Karpas-422 (cell line): ENCODE measurements at regions not wholly inside any gene's neighbourhood (a gene's known extent, or its start where the extent isn't known, plus 50 kb on each side); places are given as distances from the start of the nearest gene placed in this dataset.

ENCODE experiments used
- DNase-seq: peaks from one replicate; pipeline ENCODE4 v3.0.0-alpha.2; 2015
- H2AFZ ChIP-seq: fragments of 200-600 bp; sonication (generic); 2 replicates; pipeline ENCODE4 v1.6.1; 2014; ENCODE audit warnings: antibody characterized with exemption, low read length, mixed read lengths
- H3K27ac ChIP-seq: fragments of 200-600 bp; sonication (generic); 2 replicates; pipeline ENCODE4 v1.5.1; 2014; ENCODE audit warnings: mild to moderate bottlenecking, low read length, moderate library complexity
- H3K27me3 ChIP-seq: fragments of 200-600 bp; sonication (generic); 2 replicates; pipeline ENCODE4 v1.6.1; 2014; ENCODE audit warnings: low read length, mixed read lengths
- H3K36me3 ChIP-seq: fragments of 200-600 bp; sonication (generic); 2 replicates; pipeline ENCODE4 v1.6.1; 2014; ENCODE audit warnings: low read length, mixed read lengths; ENCODE audit not compliant: insufficient read depth
- H3K4me1 ChIP-seq: fragments of 200-600 bp; sonication (generic); 2 replicates; pipeline ENCODE4 v1.6.1; 2014; ENCODE audit warnings: mild to moderate bottlenecking, low read length, mixed read lengths
- H3K4me2 ChIP-seq: fragments of 200-600 bp; sonication (generic); 2 replicates; pipeline ENCODE4 v1.6.1; 2014; ENCODE audit warnings: low read length, low read depth, mild to moderate bottlenecking; ENCODE audit not compliant: poor library complexity, severe bottlenecking
- H3K4me3 ChIP-seq: fragments of 200-600 bp; sonication (generic); 2 replicates; pipeline ENCODE4 v1.5.1; 2014; ENCODE audit warnings: mild to moderate bottlenecking, antibody characterized with exemption, low read length, mixed read lengths
- H3K79me2 ChIP-seq: fragments of 200-600 bp; sonication (generic); 2 replicates; pipeline ENCODE4 v1.6.1; 2014; ENCODE audit warnings: mild to moderate bottlenecking, low read length, mixed read lengths
- H3K9ac ChIP-seq: fragments of 200-600 bp; sonication (generic); 2 replicates; pipeline ENCODE4 v1.6.0; 2014; ENCODE audit warnings: low read length
- H3K9me2 ChIP-seq: fragments of 200-600 bp; sonication (generic), shearing (Covaris generic); replicated peaks from 2 replicates; pipeline ENCODE4 v1.6.0; 2014; ENCODE audit warnings: mild to moderate bottlenecking, low read length, moderate library complexity; ENCODE audit not compliant: insufficient read depth
- H3K9me3 ChIP-seq: fragments of 300-700, 200-600 bp; sonication (generic); 2 replicates; pipeline ENCODE4 v1.6.1; 2014; ENCODE audit warnings: low read length, mixed read lengths
- H4K20me1 ChIP-seq: fragments of 200-600 bp; sonication (generic); 2 replicates; pipeline ENCODE4 v1.6.1; 2014; ENCODE audit warnings: mild to moderate bottlenecking, antibody characterized with exemption, low read length, low read depth; ENCODE audit not compliant: insufficient read depth

DNA sequence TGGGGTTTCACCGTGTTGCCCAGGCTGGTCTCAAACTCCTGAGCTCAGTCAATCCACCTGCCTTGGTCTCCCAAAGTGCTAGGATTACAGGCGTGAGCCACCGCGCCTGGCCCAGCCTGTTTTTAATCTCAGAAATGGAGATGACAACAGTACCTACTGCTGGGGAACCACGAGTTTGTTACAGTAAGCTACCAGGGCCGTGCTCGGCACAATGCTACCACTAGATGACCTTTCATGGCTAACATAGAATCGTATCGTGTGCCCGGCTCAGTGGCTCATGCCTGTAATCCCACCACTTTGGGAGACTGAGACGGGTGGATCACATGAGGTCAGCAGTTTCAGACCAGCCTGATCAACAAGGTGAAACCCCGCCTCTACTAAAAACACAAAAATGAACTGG, 90.8 kb upstream of the SLC34A2 start:
- no peaks in the 10 kb centered on the region; the same call in 1 of the 2 replicates for H3K4me1 ChIP-seq
- no peaks in the 10 kb centered on the region for H3K9me3 ChIP-seq
- no peaks in the 10 kb centered on the region for H3K79me2 ChIP-seq
- no peaks in the 10 kb centered on the region for H4K20me1 ChIP-seq
- no peak overlapping the region for H3K4me3 ChIP-seq
- no peaks in the 10 kb centered on the region for H3K27me3 ChIP-seq
- H3K4me2 ChIP-seq, result no peak overlapping the region
- H3K27ac ChIP-seq, result no peak overlapping the region
- H3K36me3 ChIP-seq, result no peaks in the 10 kb centered on the region
- DNase-seq, result no peak
- H2AFZ ChIP-seq, result no peak overlapping the region
- no peaks in the 10 kb centered on the region for H3K9me2 ChIP-seq
- no peak overlapping the region for H3K9ac ChIP-seq

DNA sequence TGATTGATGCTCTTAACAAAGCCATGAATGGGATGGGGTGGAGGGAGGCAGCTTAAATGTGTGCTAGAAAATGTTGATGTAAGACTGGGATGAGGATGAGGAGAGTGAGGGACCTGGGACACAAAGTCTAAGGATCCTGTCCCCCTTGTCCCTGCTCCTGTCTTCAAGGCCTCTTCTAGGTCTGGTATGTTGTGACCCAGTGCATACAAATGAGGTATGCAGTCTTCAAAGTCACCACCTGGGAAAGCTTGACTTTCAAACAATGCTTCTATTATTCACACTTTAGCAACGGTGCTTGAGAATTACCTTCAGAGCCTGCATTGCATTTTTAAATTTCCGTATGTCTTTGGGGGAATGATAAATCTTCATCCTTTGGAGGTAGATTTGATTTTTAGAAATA, 88.4 kb upstream of the SLC34A2 start:
- H3K9ac ChIP-seq, result no peak overlapping the region
- no peaks in the 10 kb centered on the region for H3K27me3 ChIP-seq
- H3K4me2 ChIP-seq, result no peak overlapping the region
- DNase-seq, result peak; percentile 39
- H3K4me3 ChIP-seq, result no peak overlapping the region
- no peaks in the 10 kb centered on the region for H3K9me3 ChIP-seq
- H3K9me2 ChIP-seq, result no peaks in the 10 kb centered on the region
- no peak overlapping the region for H3K27ac ChIP-seq
- H4K20me1 ChIP-seq, result no peaks in the 10 kb centered on the region
- H3K4me1 ChIP-seq, result no peaks in the 10 kb centered on the region; the same call in 1 of the 2 replicates
- no peaks in the 10 kb centered on the region for H3K36me3 ChIP-seq
- no peak overlapping the region for H2AFZ ChIP-seq
- no peaks in the 10 kb centered on the region for H3K79me2 ChIP-seq

DNA sequence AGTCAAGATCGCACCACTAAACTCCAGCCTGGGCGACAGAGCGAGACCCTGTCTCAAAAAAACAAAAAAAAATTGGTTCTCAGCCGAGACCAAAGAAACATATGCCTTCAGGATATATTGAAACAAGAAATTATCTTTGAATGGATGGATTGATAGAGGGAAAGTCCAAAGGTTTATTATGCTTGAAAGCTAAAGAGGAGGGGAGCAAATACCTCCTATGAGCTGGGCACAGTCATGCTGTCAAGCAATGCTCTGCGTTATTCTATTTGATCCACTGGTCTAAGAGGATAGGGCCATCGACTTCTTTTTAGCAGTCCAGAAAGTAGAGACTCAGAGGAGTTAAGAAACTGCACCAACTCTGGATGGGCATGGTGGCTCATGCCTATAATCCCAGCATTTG, 85.9 kb upstream of the SLC34A2 start:
- Histone ChIP-seq H3K9ac (no peak overlapping the region), H3K4me1 (peaks cover 3% of the 10 kb centered on the region), H3K36me3 (no peaks in the 10 kb centered on the region), H4K20me1 (no peaks in the 10 kb centered on the region), H3K9me2 (no peaks in the 10 kb centered on the region), H2AFZ (no peak overlapping the region), H3K4me3 (no peak overlapping the region), H3K27me3 (no peaks in the 10 kb centered on the region), H3K4me2 (no peak overlapping the region), H3K27ac (no peak overlapping the region), H3K79me2 (no peaks in the 10 kb centered on the region), H3K9me3 (no peaks in the 10 kb centered on the region)
- DNase-seq, result no peak

DNA sequence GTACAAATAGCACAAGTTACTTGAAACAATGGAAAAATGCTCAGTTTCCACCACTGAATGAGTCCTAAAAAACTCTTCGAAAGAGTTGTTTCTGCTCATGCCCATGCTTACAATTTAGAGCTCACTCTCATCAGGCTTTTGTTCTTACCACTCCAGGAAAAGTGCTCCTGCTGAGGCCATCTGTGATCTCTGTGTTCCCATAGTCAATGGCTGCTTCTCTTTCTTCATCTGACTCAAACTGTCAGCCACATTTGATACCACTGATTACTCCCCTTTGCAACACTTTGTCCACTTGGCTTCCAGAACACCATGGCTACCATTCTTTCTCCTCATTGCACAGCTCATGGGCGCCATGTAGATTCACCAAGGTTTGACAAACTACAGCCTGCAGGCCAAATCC, 80.0 kb upstream of the SLC34A2 start:
- H3K9me3 ChIP-seq, result no peaks in the 10 kb centered on the region
- H3K4me2 ChIP-seq, result no peak overlapping the region
- H3K9ac ChIP-seq, result no peak overlapping the region
- no peak overlapping the region for H2AFZ ChIP-seq
- no peaks in the 10 kb centered on the region for H3K9me2 ChIP-seq
- H4K20me1 ChIP-seq, result no peaks in the 10 kb centered on the region
- no peaks in the 10 kb centered on the region for H3K27me3 ChIP-seq
- H3K4me3 ChIP-seq, result no peak overlapping the region
- no peaks in the 10 kb centered on the region for H3K79me2 ChIP-seq
- H3K27ac ChIP-seq, result no peak overlapping the region
- DNase-seq, result no peak
- no peaks in the 10 kb centered on the region for H3K36me3 ChIP-seq
- peaks cover 3% of the 10 kb centered on the region; the same call in 1 of the 2 replicates for H3K4me1 ChIP-seq

DNA sequence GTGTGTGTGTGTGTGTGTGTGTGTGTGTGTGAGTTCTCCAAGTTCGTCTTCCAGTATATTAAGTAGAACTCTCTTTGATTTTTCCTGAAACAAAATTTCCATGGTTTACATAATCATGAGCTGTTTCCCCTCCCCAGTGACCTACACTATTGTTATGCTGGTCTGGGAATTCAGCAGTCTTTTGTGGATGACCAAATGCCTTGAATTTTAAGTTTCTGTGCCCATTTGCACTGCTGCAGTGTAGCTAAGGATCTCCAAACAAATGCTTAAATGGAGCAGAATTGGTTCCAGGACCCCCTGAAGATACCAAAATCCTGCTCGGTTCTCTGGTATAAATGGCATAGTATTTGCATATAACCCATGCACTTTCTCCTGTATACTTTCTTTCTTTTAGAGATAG, 77.2 kb upstream of the SLC34A2 start:
- no peaks in the 10 kb centered on the region for H3K79me2 ChIP-seq
- no peak for DNase-seq
- no peaks in the 10 kb centered on the region for H3K27me3 ChIP-seq
- no peaks in the 10 kb centered on the region for H3K36me3 ChIP-seq
- no peak overlapping the region for H3K27ac ChIP-seq
- H3K4me1 ChIP-seq, result peaks cover 3% of the 10 kb centered on the region; the same call in 1 of the 2 replicates
- H3K9ac ChIP-seq, result no peak overlapping the region
- H3K9me2 ChIP-seq, result no peaks in the 10 kb centered on the region
- no peaks in the 10 kb centered on the region for H4K20me1 ChIP-seq
- H2AFZ ChIP-seq, result no peak overlapping the region
- H3K4me3 ChIP-seq, result no peak overlapping the region
- no peak overlapping the region for H3K4me2 ChIP-seq
- H3K9me3 ChIP-seq, result no peaks in the 10 kb centered on the region

DNA sequence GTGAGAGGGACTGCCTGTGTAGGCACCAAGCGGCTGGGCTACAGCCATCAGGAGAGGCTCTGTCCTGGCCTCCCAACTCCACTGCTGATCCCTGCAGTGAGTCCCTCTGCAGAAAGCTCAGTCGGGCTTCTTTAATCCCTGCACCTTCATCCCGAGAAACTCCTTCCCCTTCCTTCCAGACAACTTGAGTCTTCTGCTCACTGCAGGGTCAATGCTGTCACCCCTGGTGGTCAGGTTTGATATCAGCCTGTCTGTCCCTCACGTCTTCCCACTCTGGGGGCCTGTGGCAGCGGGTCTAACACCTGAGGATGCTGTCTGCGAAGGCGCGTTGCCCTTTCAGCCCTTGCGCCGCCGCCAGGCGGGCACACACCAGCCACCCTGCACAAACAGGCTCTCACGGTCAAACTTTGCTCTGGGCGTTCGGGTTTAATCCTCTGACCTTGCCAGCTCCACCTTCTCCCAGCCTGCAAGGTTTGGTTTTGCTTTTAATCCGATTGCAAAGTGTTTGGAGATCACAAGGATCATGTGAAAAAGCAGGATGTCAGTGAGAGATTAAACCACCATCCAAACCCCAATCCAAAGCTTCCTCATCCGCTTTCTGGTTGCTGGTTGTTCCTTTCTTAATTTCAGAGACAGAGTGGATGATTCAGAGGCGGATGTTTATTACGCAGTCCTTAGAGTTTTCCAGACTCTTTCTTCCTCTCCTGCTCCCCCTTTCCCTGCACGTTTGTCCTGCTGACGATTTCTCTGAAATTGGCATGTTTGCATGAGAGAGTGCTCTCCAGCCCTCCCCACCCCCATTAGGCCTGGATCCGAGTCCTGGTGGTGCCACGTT, 74.8 kb upstream of the SLC34A2 start:
- H4K20me1 ChIP-seq, result no peaks in the 10 kb centered on the region

DNA sequence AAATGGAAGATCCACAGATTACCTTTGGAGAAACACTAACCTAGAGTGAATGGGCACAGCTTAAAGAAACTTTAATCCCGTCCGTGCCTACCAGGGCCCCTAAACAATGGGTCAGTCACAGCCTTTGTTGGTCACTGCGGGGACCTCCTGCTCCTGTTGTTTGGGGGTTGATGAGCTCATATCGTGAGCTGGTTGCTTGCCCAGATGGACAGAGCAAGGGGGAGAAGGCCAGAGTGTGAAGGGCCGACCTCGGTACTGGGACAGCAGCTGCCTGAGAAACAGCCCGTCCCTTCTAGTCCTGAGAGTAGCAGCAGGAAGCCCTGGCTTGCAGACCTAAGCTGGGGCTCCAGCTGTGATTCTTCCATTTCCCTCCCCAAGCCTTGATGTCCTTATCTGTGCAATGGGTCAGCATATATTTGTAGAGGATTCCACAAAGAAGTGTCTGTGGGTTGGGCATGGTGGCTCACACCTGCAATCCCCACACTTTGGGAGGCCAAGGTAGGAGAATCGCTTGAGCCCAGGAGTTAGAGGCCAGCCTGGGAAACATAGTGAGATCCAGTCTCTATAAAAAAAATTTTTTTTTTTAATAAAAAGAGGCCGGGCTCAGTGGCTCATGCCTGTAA, 69.6 kb upstream of the SLC34A2 start:
- Histone ChIP-seq H3K4me3 (no peak overlapping the region), H3K36me3 (no peaks in the 10 kb centered on the region), H3K9me2 (no peaks in the 10 kb centered on the region), H3K9me3 (no peaks in the 10 kb centered on the region), H4K20me1 (no peaks in the 10 kb centered on the region), H3K4me1 (no peaks in the 10 kb centered on the region), H2AFZ (no peak overlapping the region), H3K27ac (no peak overlapping the region), H3K4me2 (no peak overlapping the region), H3K9ac (no peak overlapping the region), H3K79me2 (no peaks in the 10 kb centered on the region), H3K27me3 (no peaks in the 10 kb centered on the region)
- DNase-seq, result no peak

More for the DNA sequence above, 74.8 kb upstream of the SLC34A2 start:
- no peaks in the 10 kb centered on the region for H3K9me3 ChIP-seq
- H3K4me1 ChIP-seq, result no peaks in the 10 kb centered on the region
- no peaks in the 10 kb centered on the region for H3K9me2 ChIP-seq
- no peak overlapping the region for H2AFZ ChIP-seq
- no peaks in the 10 kb centered on the region for H3K36me3 ChIP-seq
- H3K79me2 ChIP-seq, result no peaks in the 10 kb centered on the region
- no peak overlapping the region for H3K4me3 ChIP-seq
- no peak for DNase-seq
- H3K4me2 ChIP-seq, result no peak overlapping the region
- H3K9ac ChIP-seq, result no peak overlapping the region
- no peak overlapping the region for H3K27ac ChIP-seq
- H3K27me3 ChIP-seq, result no peaks in the 10 kb centered on the region

DNA sequence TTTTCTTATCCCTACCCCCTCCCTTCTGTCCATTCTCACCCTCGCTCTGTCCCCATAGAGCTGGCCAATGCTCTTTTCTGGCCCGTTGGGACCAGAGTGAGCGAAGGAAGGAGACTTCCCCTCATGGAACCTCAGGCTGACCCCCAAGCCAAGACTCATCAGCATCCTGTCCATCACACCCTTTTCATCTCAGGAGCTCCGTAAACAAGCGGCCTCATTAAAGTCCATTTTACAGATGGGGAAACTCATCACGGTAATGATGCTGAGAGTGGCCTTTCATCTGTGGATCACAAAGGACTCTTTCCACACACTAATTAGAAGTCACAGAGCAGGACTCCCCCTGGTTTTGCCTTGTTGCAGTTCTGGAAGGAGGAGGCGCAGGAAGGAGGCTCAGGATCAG, 67.4 kb upstream of the SLC34A2 start:
- no peaks in the 10 kb centered on the region for H3K9me3 ChIP-seq
- no peaks in the 10 kb centered on the region for H4K20me1 ChIP-seq
- no peak overlapping the region for H2AFZ ChIP-seq
- no peak overlapping the region for H3K27ac ChIP-seq
- no peak overlapping the region for H3K4me3 ChIP-seq
- no peak overlapping the region for H3K9ac ChIP-seq
- no peaks in the 10 kb centered on the region for H3K27me3 ChIP-seq
- H3K4me2 ChIP-seq, result no peak overlapping the region
- no peaks in the 10 kb centered on the region for H3K4me1 ChIP-seq
- H3K79me2 ChIP-seq, result no peaks in the 10 kb centered on the region
- H3K9me2 ChIP-seq, result no peaks in the 10 kb centered on the region
- no peak for DNase-seq
- H3K36me3 ChIP-seq, result no peaks in the 10 kb centered on the region
